ENCODE measurements at regions not wholly inside any gene's neighbourhood (a gene's known extent, or its start where the extent isn't known, plus 50 kb on each side); places are given as distances from the start of the nearest gene placed in this dataset.
"Not testable (repeated sequence)": the region's sequence is repeated elsewhere in the genome, so short reads cannot be mapped to it uniquely, and the experiment has no call there.

DNA sequence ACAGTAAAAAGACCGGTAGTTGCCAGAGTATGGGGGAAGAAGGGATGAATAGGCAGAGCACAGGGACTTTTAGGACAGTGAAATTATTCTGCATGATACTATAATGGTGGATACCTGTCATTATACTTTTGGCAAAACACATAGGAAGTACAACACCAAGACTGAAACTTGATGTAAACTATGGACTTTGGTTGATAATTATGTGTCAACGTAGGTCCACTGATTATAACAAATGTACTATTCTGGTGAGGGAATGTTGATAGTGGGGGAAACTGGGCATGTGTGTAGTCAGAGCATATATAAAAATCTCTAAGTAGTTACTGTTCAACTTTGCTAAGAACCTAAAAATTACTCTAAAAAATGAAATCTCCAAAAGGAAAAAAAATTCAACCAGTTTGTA, 629.7 kb downstream of the CCDC85A start:
- no peak for DNase-seq

- DNase-seq = no peak
These were observed 632.9 kb downstream of the CCDC85A start for GRCh38 chr2:56816666-56817065.

DNA sequence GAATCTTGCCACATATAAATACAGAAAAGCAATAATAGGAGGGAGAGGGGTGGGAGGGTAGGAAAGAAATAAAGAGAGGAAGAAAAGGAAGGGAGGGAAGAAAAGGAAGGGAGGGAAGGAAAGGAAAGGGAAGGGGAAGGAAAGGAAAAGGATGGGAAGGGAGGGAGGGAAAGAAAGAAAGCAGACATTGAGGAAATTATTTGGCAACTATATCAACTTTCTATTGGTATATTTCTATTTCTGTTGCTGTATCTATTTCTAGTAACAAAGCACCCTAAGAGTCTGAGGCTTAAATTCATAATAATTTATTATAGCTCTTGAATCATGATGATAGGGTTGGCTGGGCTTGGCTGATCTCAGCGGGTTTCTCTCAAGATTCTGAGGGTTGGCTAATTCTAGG, 648.0 kb downstream of the CCDC85A start:
- no peak for DNase-seq

- no peak for DNase-seq
These were observed 650.9 kb downstream of the CCDC85A start for GRCh38 chr2:56834686-56835085.

DNA sequence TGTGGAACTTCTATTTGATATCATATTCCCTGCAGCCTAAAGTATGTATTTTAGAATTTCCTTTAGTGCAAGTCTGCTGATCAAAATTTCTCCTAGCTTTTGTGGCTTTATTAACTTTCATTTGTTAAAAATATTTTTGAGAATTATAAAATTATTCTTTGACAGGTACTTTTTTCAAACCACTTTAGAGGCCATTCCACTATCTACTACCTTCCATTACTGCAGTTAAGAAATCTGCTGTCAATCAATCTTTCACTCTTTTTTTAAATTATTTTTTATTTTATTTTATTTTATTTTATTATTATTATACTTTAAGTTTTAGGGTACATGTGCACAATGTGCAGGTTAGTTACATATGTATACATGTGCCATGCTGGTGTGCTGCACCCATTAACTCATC, 656.2 kb downstream of the CCDC85A start:
- DNase-seq = not testable (repeated sequence)

DNA sequence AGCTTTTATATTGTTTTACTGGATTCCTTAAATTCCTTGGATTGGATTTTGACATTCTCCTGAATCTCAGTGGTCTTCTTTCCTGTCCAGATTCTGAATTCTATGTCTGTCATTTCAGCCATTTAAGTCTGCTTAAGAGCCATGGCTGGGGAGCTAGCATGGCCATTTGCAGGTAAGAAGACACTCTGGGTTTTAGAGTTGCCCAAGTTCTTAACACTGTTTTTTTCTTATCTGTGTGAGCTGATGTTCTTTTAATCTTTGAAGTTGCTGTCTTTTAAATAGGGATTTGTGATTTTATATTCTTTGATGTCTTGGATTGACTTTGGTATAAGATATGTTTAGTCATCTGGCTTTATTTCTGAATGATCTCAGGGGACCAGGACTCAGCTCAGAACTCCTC, 677.2 kb downstream of the CCDC85A start:
- no peak for DNase-seq

DNA sequence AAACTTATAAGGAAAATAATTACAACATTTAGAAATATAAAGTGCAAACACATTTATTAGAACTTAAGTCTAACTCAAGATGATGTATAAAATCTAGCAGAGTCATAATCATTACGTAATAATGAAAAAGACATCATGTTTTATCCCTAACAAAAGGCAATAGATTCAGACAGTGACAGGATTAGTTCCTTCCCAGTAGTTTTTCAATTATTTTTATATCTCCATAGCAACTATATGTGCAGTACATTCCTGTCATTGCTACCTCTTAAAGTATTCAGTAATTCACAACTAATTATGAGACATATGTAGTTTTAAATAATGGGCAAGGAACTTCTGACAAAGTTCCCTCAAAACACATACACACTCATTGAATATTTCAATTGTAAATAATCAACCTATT, 687.9 kb downstream of the CCDC85A start:
- no peak for DNase-seq

GRCh38 chr2:56874717-56875116, 690.9 kb downstream of the CCDC85A start:
- DNase-seq = no peak

DNA sequence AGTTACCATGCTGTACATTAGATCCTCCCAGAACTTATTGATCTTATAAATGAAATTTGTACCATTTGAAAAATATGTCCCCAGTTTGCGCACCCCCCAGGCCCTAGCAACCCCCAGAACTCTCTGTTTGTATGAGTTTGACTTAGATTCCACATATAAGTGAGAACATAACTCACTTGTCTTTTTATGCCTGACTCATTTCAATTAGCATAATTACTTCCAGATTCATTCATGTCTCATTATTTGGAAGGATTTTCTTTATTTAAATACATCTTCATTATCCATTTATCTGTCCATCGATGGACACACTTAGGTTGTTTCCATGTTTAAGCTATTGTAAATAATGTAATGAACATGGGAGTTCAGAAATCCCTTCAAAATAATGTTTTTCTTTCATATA, 705.9 kb downstream of the CCDC85A start:
- DNase-seq = no peak

DNA sequence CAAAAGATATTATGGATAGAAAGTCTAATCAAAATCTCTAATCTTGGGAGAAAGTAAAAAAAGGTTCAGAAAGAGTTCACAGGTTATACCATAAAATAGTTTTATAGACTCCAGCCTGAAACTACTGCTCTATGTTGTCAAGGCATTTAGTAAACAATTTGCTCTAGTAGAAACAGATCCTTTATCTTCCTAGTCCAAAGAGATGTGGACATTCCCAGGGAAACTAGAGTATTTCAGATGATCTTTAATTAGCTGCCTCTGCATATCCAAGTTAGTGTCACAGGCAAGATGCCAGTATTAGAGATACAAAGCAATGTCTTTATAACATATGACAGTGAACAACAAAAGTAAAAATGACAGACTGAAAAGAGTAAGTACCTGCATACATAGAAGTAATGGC, 708.6 kb downstream of the CCDC85A start:
- no peak for DNase-seq

GRCh38 chr2:56898986-56899385, 715.2 kb downstream of the CCDC85A start:
- DNase-seq = no peak

- DNase-seq = no peak
These were observed 728.7 kb downstream of the CCDC85A start for GRCh38 chr2:56912490-56912889.

DNA sequence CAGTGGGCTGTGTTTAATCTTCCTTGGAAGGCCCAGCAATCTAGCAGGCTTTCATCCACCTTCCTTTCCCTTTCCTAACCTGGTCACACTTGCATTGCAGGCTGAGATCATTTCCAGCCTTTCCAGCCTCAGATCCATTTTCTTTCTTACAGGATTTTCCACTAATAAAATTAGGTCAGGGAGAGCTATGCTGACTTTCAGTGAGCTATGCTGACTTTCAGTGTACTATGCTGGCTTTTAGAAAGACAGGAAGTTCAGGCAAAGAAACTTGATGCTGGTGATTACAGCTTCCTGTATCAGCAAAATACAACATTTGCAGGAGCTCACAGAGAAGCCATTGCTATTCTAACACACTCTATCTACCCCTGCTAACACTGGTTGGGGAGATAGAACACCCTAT, 735.0 kb downstream of the CCDC85A start:
- DNase-seq = no peak

GRCh38 chr2:56933976-56934375, 750.2 kb downstream of the CCDC85A start:
- no peak for DNase-seq

GRCh38 chr2:56934866-56935265, 751.1 kb downstream of the CCDC85A start:
- DNase-seq = no peak

GRCh38 chr2:56940054-56940453, 756.3 kb downstream of the CCDC85A start:
- no peak for DNase-seq

DNA sequence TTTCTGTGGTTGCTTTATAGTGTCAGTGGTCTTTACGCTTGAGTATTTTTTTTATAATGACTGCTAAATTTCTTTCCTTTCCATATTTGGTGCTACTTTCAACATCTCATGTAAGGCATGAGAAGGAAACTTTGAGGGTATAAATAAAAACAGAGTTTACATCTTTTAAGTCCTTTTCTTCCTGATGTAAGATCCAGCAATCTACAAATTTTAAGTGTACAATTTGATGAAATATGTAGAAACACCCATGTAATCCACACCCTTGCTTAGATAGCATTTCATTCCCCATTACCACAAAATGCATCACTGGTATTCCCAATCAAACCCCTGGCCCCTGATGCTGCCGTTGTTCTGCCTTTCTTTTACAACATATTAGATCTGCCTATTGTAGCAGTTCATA, 769.1 kb downstream of the CCDC85A start:
- no peak for DNase-seq

DNA sequence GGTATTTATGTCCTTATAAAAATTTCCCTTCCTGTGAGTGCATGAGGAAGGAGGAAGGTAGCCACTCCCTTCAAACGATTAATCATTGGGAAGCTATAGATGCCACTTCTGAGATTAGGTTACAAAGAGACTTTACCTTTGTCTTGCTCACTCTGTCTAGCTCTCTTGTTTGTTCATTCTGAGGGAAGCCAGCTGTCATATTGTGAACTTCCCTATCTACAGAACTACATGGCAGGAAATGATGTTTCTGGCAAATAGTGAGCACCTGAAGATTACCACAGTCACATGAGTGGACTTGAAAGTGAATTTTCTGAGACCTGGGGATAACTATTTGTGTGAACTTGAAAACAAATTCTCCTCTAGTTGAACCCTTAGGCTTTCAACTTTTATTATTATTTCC, 776.8 kb downstream of the CCDC85A start:
- DNase-seq = no peak

DNA sequence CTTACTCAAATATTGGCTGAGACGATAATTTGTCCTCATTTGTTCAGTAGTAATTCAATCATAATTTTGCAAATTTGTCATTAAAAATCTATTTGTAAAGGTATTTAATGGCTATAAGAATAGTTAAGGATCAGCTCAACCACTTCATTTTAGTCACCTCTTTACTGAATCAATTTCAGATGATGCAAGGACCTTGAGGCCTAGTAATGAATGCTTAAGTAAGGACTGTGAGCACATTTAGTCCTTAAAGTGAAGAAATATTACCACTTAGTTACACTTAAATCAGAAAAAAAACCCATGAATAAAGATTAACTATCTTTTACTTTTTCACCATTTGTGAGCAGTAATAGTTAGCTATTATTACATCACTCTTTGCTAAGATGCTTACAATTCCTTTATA, 778.9 kb downstream of the CCDC85A start:
- no peak for DNase-seq

DNA sequence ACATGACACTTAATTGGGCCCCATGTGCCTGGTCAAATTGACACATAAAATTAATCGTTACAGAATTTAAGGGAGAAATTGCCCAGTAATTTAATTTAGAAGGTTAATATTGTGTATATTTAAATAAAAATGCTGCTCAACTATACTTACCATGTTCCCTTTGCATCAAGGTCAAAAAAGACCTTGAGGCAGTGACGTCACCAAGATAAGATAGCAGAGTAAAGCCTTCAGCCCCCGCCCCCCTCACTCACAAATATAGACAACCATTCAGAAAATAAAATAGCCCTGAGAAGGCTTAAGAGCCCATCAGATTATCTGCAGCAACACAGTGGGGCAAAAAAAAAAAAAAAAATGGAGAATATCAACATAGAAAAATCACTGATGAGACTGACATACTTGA, 785.7 kb downstream of the CCDC85A start:
- no peak for DNase-seq

DNA sequence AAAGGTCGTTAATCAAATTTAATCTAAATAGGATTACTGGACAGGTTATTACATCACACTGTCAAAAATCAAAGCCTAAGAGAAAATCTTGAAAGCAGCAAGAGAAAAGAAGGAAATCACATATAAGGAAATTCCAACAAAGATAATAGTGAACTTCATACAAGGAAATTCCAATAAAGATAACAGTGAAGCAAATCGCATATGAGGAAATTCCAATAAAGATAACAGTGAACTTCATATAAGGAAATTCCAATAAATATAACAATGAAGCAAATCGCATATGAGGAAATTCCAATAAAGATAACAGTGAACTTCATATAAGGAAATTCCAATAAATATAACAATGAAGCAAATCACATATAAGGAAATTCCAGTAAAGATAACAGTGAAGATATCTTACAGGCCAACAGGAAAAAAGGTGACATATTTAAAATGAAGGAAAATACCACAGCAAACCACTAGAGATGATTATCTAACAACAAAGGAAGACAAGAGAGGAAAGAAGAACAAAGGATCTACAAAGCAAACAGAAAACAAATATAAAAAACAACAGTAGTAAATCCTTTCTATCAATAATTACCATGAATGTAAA, 787.7 kb downstream of the CCDC85A start:
- no peak for DNase-seq

GRCh38 chr2:56981554-56981953, 797.8 kb downstream of the CCDC85A start:
- no peak for DNase-seq

DNA sequence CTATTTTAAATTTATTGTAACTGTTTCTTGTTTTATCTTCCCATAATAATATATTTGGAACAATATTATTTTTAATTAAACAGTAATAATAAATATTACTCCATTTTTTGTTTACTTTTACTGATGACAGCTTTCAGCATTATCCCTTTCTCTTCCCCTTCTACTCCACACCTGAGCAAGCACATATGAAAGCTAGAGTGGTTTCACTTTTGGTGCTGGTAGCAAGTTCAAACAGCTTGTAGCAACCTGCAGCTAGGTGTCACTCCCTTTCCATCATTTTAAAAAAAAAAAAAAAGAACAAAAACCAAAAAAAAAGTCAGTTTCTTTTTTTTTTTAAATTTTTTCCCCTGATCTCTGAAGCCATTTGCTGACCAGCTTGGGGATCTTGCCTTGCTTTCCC, 801.8 kb downstream of the CCDC85A start:
- DNase-seq = no peak

- DNase-seq = no peak
These were observed 838.7 kb downstream of the CCDC85A start for GRCh38 chr2:57022496-57022895.

DNA sequence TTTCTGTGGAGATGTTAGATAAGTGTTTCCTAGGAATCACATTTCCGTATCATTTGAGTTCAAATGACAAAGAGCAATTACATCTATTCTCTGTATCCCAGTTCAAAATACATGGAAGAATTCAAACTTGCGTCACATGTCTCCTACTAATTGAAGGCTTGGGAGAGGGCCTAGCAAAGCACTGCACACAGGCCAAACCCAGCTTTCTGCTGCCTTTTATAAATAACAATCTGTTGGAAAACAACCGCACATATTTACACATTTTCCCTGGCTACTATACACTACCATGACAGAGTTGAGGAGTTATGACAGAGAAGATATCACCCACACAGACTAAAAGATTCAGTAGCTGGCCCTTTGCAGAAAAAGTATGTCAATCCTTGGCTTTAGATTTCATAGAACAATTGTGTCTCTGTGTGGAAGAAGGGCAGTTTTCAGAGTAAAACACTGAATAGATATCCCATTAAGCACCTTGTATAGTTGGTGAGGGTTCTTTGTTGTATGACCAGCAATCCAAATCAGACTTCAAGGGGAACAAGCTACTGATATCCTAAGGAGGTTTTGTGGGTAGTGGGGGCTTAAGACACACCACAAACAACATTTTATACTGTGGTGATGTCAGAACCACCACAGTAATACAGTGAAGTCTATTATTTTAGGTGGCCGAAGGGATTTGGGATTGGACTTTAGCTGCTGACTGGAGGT, 861.3 kb downstream of the CCDC85A start:
- no peak for DNase-seq
